ENCODE measurements at regions not wholly inside any gene's neighbourhood (a gene's known extent, or its start where the extent isn't known, plus 50 kb on each side); places are given as distances from the start of the nearest gene placed in this dataset.
"Not testable (repeated sequence)": the region's sequence is repeated elsewhere in the genome, so short reads cannot be mapped to it uniquely, and the experiment has no call there.

DNA sequence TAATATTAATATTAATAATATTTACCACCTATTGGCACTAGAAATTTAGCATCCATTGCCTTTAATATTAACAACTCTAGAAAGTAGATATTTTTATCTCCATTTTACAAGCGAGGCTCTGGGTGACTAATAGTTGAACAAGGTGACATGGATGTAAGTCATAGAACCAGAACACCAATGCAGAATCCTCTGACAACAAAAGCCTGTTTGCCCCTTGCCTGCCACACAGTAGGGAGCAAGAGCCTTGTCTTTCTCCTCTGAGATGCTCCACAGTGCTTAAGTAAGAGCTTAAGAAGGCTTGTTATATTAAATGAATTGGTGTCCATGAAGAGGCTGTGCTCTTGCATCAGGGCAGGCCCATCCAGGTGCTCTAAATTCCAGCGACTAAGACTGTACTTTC, 51.2 kb upstream of the LBX1 start:
- FAIRE-seq (no peak), DNase-seq (ENCODE audit: insufficient read length, low spot score) (no peak)
- no peak for TF ChIP-seq POLR2A (IDR thresholded peaks at IDR 0.05; ENCODE audit: low read depth, low read length)

DNA sequence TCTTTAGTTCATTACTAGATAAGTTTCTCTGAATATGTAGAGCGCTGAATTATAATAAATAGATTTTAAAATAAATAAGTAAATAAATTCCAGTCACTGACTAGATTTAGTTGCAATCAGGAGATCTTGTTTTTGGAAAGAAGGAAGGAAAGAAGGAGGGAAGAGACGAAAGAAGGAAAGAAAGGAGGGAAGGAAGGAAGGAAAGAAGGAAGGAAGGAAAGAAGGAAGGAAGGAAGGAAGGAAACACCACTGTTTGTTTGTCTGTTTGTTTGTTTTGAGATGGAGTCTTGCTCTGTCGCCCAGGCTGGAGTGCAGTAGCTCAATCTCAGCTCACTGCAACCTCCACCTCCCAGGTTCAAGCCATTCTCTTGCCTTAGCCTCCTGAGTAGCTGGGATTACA, 51.7 kb upstream of the LBX1 start:
- FAIRE-seq; DNase-seq (ENCODE audit: insufficient read length, low spot score): not testable (repeated sequence)

DNA sequence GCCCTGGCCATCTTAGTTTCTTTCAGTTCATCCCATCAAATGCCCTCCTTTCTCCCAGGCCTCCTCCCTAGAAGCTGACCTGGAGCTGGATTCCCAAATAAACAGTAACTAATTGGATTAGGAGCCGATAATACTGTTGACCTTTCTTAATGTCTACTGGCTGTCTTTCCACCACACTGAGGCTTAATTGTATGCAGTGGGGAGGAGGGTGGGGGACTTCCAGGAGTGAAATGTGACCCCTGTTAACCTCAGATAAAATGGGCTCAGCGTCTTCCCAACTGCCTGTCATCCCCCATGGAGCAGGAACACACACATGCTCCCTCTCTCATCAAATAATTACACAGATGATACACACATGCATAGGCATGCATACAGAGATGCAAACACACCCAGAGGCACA, 53.7 kb upstream of the LBX1 start:
- no peak for TF ChIP-seq POLR2A (IDR thresholded peaks at IDR 0.05; ENCODE audit: low read depth, low read length)
- FAIRE-seq = no peak
- DNase-seq (ENCODE audit: insufficient read length, low spot score) = no peak

DNA sequence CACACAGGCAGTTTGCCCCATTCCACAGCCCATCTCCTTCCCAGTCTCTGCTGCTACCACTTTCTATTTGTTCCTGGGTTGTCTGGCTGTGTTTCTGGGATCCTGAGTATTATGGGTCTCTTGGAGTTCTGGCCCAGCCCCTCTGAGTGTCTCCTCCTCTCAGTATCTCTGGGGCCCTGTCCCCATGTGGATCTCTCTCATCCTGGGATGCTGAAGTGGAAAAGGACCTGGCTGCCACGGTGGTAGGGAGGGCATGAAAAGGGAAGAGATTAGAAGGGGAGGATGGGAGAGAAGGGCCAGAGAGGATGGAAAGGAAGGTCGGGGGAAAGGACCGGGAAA, 54.5 kb upstream of the LBX1 start:
- no peak for FAIRE-seq
- no peak for TF ChIP-seq POLR2A (IDR thresholded peaks at IDR 0.05; ENCODE audit: low read depth, low read length)
- DNase-seq (ENCODE audit: insufficient read length, low spot score) = no peak

DNA sequence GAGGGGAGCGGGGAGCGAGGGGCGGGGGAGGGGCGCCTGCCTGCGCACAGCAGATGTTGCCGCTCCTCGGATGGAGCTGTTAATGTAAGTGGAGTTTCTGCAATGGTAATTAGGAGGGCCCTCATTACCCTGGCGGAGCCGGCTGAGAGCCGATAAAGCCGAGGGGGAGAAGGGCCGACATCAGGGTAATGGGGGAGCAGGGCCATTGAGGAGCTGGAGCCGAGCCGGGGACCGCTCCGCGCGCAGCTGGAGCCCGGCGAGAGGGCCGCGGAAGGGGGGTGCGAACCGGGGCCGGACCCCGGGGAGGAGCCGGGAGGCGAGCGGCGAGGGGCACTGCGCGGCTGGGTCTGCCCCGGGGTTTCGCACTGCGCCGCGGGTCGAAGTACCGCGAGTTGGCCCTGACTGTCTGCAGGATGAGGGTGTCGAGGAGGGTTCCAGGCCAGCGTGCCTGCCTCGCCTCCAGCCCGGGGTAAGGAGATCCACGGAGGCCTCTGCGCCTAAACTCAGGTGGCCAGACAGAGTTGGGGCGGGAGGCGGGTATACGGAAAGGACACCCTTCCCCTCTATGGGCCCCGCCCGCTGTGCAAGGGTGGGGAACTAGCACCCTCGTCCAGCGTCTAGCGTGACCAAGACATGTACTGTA, 55.0 kb upstream of the LBX1 start:
- DNase-seq (ENCODE audit: insufficient read length, low spot score) = no peak
- no peak for TF ChIP-seq POLR2A (IDR thresholded peaks at IDR 0.05; ENCODE audit: low read depth, low read length)
- FAIRE-seq = no peak

DNA sequence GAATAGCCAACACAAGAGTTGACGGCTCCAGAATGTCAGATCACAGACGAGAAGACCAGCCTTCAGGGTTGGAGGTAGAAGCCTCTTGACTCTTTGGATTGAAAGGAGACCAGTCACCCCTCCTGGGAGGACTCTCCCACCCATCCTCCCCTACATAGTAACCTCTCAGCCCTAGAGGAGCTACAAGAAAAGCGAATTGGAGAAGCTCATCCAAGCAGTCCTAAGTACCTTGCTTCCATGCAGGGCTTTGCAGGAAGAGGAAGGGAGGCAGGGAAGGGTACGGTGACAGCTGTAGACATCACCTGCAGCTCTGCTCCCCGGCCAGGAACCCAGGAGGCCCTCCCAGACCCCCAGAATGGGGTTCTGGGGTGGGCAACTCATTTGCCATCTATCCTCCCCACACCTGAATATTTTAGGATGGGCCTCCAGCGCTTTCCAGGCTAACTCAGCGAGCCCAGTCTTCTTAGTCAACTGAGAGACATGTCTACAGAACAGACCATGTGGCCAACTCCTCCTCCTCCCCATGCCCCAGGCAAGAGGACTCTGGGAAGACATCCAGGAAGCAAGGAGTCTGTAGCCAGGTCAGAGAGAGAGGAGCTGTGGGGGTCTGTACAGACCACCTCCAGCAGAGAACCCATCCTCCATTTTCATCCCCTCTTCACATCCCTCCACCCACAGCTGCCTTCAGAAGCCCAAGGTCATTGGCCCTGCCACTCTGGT, 55.6 kb upstream of the LBX1 start:
- DNase-seq (ENCODE audit: insufficient read length, low spot score) (no peak), FAIRE-seq (no peak)
- TF ChIP-seq POLR2A (IDR thresholded peaks at IDR 0.05; ENCODE audit: low read depth, low read length) = no peak

DNA sequence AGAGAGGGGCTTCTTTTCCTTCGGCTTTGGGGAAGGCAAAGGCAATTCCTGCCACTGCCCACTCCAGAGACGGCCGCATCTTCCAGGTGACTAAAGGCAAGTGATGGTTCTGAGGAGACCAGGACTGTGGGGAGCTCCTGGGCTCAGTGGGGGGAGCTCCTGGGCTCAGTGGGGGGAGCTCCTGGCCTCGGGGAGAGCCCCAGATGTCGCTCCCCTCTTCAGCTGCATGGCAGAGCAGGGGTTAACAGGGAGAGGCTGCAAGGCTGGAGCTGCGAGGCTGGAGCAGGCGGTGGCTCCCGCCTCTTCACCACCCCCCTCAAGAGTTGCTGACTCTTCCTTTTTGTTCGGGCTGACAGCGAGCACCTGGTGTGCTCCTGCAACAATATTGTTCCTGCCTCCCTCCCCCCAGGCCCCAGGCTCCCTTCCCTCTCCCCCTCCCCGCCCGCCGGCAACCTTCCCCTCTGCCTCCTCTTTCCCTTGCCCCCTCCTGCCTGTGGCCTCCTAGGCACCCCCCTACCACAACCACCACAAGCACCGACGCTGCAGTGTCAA, 56.3 kb upstream of the LBX1 start:
- TF ChIP-seq POLR2A (IDR thresholded peaks at IDR 0.05; ENCODE audit: low read depth, low read length) = no peak
- no peak for DNase-seq (ENCODE audit: insufficient read length, low spot score)
- no peak for FAIRE-seq

DNA sequence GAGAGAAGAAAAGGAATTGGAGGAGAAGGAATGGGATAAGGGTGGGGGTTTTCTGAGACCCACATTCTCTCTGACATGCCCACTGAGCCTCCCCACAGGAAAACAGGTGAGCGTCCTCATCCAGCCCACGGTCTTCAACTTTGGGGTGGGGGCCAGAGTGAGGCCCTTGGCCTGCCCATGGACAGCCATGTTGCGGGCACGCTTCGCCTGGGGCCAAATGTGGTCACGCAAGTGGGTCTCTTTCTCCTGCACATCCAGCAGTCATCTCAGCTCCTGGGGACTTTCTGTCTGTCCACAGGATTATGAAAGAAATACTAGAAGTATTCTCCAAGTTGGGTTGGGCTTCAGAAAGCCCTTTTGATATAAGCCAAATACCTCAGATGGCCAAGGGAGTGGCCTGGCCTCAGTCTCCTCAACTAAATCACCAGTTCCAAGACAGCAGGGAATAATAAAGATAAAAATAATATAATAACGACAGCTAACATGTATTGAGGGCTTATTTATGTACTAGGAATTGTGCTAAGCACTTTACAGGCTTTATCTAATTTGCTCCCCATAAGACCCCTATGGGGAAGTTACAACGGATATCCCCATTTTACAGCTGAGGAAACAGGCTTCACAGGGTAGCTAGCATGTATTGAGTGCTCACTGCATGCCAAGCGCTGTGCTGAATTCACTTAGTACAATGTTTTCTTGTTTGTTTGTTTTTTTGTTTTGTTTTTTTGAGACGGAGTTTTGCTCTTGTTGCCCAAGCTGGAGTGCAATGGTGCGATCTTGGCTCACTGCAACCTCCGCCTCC, 57.2 kb upstream of the LBX1 start:
- DNase-seq (ENCODE audit: insufficient read length, low spot score) = no peak

DNA sequence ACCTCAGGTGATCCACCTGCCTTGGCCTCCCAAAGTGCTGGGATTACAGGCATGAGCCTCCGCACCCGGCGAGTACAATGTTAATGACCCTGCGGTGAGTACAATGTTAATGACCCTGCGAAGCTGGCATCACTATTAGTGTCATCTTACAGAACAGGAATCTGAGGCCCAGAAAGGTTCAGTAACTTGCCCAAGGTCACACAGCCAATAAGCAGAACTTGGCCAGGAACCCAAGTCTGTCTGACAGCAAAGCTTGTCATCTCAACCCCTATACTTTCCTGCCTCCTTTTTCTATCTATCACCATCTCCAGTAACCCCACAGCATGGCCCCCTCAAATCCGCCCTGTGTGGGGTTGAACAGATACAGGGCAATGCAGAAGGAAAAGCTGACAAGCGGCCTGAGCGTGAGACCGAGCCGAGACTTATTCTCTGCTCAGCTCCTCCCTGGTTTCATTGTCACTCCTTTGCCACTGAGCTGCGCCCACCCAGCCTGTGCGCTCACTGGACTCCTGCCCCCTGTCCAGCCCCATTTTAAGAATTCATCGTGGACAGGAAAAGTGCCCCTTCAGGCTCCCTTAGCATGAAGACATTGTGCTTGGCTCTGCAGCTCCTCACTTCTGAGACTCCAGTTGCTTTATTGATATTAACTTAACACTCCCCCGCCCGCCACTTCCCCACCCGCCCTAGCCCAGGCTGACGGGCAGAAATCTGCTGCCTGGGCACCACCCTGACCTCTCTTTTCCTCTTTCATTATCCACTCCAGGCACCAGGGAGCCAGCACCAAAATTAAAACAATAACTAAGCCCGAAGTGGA, 58.1 kb upstream of the LBX1 start:
- DNase-seq (ENCODE audit: insufficient read length, low spot score) = no peak
- TF ChIP-seq POLR2A (IDR thresholded peaks at IDR 0.05; ENCODE audit: low read depth, low read length) = no peak

More for the DNA sequence above, 57.2 kb upstream of the LBX1 start:
- TF ChIP-seq POLR2A (IDR thresholded peaks at IDR 0.05; ENCODE audit: low read depth, low read length) = no peak
- no peak for FAIRE-seq

DNA sequence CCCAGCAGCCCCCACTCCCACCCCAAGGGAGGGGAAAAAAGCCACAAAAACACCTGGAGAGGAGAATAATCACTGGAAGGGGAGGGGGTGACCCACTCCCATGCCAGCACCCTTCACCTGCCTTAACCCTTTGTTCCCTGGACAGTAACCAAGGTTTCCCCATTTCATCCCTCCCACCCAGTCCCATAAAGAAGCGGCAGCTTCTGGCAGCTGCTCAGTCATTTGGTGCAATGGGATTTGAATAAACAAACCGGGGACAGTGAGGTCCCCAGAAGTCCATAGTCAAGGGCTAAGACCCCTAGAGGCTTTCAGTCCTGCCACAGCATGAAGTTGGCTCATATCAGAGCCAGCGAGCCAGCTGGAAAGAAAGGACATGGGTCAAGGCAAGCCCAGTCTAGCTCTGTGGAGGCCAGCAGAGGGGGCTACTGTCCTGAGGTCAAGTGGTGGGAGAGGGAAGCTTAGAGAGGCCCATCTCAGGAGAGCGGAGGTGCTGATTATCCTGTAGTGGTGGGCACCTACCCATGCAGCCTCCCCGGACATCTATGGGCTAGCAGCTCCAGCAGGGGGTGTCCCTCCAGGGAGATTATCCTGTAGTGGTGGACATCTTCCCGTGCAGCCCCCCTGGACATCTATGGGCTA, 58.9 kb upstream of the LBX1 start:
- FAIRE-seq = no peak
- no peak for TF ChIP-seq POLR2A (IDR thresholded peaks at IDR 0.05; ENCODE audit: low read depth, low read length)
- peak; percentile 50 for DNase-seq (ENCODE audit: insufficient read length, low spot score)

More for the DNA sequence above, 58.1 kb upstream of the LBX1 start:
- no peak for FAIRE-seq

DNA sequence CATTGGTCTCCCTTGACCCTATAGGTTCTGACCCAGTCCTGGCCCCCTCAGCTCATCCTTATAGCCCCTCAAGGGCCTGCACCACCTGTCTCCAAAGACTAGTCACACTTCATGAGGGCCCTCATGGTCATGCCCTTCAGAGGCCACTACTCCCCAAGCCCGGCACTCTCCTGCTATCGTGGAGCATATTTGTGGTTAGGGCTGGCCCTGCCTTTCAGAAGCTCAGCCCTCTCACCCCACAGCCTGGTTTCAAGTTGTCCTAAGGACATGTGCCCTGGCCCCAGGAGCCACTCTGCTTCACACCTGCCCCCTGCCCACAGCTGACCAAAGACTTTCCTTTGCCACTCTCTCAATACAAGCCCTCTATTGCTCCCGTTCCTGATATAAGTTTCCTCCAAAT, 60.3 kb upstream of the LBX1 start:
- TF ChIP-seq POLR2A (IDR thresholded peaks at IDR 0.05; ENCODE audit: low read depth, low read length) = no peak
- no peak for DNase-seq (ENCODE audit: insufficient read length, low spot score)
- FAIRE-seq = no peak

DNA sequence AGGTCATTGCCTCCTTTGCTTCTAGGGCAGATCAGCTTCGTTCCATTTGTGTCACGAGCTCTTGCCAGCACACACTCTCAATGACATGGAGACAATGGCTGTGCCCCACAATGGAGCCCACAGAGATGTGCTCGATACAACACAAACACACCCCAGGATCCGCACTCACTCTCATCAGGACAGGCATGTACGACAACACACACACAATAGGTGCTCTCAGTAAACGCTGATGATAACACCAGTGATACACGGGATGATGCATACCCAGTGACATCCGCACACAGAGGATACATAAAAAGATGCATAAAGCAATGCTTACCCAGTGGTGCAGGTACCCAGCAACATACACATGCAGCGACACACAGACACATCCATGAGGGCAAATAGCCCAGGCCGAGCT, 61.2 kb upstream of the LBX1 start:
- FAIRE-seq = no peak
- DNase-seq (ENCODE audit: insufficient read length, low spot score) = no peak
- TF ChIP-seq POLR2A (IDR thresholded peaks at IDR 0.05; ENCODE audit: low read depth, low read length) = no peak

DNA sequence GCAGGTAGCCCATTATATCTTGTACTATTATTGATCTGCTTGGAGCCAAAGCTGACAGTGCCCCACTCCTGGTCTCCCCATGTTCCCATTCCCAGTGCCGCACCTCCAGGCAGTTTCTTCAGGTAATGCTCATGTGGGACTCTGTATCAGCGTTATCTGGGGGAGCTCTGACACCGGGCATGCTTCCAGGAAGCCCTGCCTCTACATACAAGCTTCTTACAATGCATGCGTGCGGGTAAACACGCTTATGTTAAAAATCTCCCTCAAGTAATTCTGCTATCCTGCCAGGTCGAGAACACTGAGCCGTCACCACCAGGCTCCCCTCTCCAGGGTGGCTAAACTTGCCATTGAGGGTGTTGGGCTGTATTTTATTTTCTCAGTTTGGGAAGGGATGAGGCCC, 61.6 kb upstream of the LBX1 start:
- FAIRE-seq = no peak
- TF ChIP-seq POLR2A (IDR thresholded peaks at IDR 0.05; ENCODE audit: low read depth, low read length) = no peak
- DNase-seq (ENCODE audit: insufficient read length, low spot score) = no peak

Data from H54 (cell line).